RWPE2 (cell line): ENCODE measurements at regions not wholly inside any gene's neighbourhood (a gene's known extent, or its start where the extent isn't known, plus 50 kb on each side); places are given as distances from the start of the nearest gene placed in this dataset.
A peak's percentile ranks its signal among the peaks of the same experiment; 100 is the strongest.

ENCODE experiments used
- ATAC-seq: fragments of 200-7000 bp; cut with Tn5 transposase; 3 replicates; pipeline ENCODE4 v1.9.1; 2021; ENCODE audit warnings: low read depth
- DNase-seq: peaks from one replicate; pipeline ENCODE4 v3.0.0-alpha.2; 2020; ENCODE audit warnings: low spot score
- H3K27ac ChIP-seq: fragments of 450-650 bp; 2 replicates; pipeline ENCODE4 v1.5.1; 2017; ENCODE audit warnings: mild to moderate bottlenecking; ENCODE audit not compliant: poor library complexity, severe bottlenecking
- H3K27me3 ChIP-seq: fragments of 250-450 bp; sonication (Bioruptor Pico); 2 replicates; pipeline ENCODE4 v1.5.1; 2021; ENCODE audit warnings: mild to moderate bottlenecking, moderate library complexity; ENCODE audit not compliant: insufficient read depth, poor library complexity, severe bottlenecking
- H3K36me3 ChIP-seq: fragments of 250-450 bp; sonication (Bioruptor Pico); 2 replicates; pipeline ENCODE4 v1.5.1; 2020; ENCODE audit warnings: low read depth, mild to moderate bottlenecking, moderate library complexity
- H3K4me1 ChIP-seq: fragments of 250-450 bp; sonication (Bioruptor Pico); 2 replicates; pipeline ENCODE4 v1.5.1; 2021; ENCODE audit warnings: mild to moderate bottlenecking, moderate library complexity; ENCODE audit not compliant: insufficient read depth, poor library complexity, severe bottlenecking
- H3K4me3 ChIP-seq: fragments of 250-450 bp; sonication (Bioruptor Pico); 2 replicates; pipeline ENCODE4 v1.5.1; 2021; ENCODE audit warnings: mild to moderate bottlenecking, moderate library complexity; ENCODE audit not compliant: severe bottlenecking
- H3K9me3 ChIP-seq: fragments of 250-450 bp; sonication (Bioruptor Pico); 2 replicates; pipeline ENCODE4 v1.5.1; 2021; ENCODE audit warnings: mild to moderate bottlenecking, moderate library complexity; ENCODE audit not compliant: severe bottlenecking
- TF ChIP-seq, protein P1 (sequence below): fragments of 450-650 bp; IDR thresholded peaks from one replicate; pipeline ENCODE4 v1.5.1; 2017; ENCODE audit warnings: mild to moderate bottlenecking, moderate library complexity; ENCODE audit not compliant: poor library complexity, severe bottlenecking

DNA sequence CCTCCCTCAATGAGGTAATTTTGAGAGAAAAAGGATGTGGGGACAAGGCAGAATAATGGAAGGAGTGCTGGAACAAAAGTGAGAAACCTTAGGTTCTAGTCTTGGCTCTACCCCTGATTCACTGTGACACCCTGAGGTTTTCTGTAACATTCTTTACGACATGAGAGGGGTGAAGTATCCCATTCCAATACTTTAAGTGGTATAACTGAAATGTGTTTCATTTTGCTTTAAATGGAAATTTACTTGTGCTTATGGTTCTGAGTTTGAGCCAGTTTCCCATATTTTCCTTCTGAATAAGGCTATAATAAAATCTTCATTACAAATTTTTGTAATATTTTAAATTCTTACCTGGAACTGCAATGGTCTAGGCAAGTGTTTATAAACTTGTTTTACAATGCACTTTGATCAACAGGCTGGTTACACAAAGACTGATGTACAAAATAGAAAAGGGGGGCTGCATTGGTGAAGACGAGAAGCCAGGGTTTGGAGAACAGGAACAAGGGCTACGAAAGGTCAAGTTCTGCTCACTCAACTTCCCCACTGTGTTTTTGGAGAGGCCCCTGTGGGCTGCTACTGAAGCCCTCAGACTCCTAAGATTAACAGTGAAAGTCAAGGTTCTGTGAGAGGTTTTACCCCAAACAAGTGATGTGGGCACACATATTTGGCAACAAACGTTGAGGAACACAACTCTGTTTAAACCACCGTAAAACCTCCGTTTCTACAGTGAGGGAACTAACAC is 171.9 kb upstream of the ELL2 start:
- H3K27me3 ChIP-seq, result no peaks in the 10 kb centered on the region
- H3K4me3 ChIP-seq, result no peak overlapping the region
- ATAC-seq (no peak), DNase-seq (no peak)
- no peaks in the 10 kb centered on the region for H3K36me3 ChIP-seq
- H3K9me3 ChIP-seq, result no peaks in the 10 kb centered on the region
- H3K4me1 ChIP-seq, result peaks cover 12% of the 10 kb centered on the region
- H3K27ac ChIP-seq, result no peak overlapping the region
- TF ChIP-seq, protein P1, sequence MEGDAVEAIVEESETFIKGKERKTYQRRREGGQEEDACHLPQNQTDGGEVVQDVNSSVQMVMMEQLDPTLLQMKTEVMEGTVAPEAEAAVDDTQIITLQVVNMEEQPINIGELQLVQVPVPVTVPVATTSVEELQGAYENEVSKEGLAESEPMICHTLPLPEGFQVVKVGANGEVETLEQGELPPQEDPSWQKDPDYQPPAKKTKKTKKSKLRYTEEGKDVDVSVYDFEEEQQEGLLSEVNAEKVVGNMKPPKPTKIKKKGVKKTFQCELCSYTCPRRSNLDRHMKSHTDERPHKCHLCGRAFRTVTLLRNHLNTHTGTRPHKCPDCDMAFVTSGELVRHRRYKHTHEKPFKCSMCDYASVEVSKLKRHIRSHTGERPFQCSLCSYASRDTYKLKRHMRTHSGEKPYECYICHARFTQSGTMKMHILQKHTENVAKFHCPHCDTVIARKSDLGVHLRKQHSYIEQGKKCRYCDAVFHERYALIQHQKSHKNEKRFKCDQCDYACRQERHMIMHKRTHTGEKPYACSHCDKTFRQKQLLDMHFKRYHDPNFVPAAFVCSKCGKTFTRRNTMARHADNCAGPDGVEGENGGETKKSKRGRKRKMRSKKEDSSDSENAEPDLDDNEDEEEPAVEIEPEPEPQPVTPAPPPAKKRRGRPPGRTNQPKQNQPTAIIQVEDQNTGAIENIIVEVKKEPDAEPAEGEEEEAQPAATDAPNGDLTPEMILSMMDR, result no peak

DNA sequence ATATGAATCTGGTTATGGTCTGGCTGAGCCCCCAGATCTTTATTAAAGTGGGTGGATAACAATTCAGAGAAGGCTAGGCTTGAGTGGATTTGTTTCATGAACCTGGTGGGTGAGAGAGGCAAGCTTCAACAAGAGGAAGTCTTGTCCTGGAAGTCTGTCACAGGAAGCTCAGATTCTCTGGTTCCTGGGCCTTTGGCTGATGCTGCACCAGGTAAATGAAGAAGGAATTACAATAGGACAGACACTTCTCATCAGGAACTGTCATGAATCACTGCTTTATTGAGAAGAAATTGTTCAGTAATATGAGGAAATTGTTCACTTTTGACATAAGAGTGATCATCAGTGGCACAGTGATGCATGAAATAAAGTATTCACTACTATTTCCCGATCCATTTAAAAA is 167.6 kb upstream of the ELL2 start:
- TF ChIP-seq, protein P1, result no peak
- DNase-seq (no peak), ATAC-seq (peak; percentile 17; the same call in 1 of the 3 replicates)
- Histone ChIP-seq H3K4me3 (no peak overlapping the region), H3K27ac (peak overlapping the region; percentile 85), H3K4me1 (peaks cover 50% of the 10 kb centered on the region), H3K9me3 (no peaks in the 10 kb centered on the region), H3K36me3 (no peaks in the 10 kb centered on the region), H3K27me3 (no peaks in the 10 kb centered on the region)

DNA sequence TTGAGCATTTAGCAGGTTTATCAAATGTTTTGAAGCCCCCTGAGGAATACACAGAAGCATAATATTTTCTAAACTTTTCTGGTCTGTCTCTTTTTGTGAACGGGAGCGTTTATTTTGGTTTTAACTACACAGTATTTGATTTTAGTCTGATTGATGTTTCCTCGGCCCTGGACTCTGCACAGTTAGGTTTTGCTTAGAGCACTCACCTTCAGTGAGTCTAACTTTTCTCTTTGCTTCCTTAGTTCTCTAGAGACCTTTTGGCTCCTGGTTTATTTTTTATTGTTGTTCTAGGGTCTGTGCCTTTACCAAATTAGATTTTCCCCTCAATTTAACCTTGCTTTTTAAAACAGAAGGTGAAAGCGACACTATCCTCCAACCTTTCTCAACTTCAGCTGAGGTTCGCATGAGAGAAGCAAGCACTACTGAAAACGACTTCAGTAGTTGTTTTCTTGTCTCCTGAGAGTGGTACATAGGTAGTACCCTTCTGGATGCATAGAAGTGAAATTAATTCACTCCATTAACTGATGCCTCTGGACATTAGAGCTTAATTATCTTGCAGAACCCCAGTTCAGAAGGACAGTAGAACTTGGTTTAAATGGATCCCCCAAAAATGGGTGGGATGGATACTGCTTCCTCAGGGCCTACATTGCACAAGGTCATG is 166.7 kb upstream of the ELL2 start:
- Histone ChIP-seq H3K4me3 (no peak overlapping the region), H3K9me3 (no peaks in the 10 kb centered on the region), H3K27me3 (no peaks in the 10 kb centered on the region), H3K36me3 (no peaks in the 10 kb centered on the region), H3K4me1 (peaks cover 57% of the 10 kb centered on the region), H3K27ac (peak overlapping the region; percentile 85)
- ATAC-seq (no peak), DNase-seq (no peak)
- TF ChIP-seq, protein P1, result no peak

DNA sequence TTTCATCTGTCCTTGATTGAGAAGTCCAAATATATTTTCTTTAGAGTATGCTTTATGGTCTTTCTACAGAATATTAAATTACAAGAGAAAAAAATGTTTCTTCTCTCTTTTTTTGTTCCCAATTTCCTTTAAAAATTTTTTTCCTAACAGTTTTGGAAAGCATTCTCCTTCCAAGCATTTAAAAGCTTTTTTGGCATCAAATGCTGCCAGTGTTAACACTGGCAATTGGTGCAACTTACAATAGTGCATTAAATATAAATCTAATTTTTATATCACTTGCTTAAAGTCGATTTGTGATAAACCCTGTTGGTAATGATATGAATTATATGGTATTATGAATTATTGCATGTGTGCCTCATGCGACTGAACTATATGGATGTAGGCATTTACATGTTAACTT is 165.9 kb upstream of the ELL2 start:
- Histone ChIP-seq H3K4me3 (no peak overlapping the region), H3K4me1 (peaks cover 53% of the 10 kb centered on the region), H3K9me3 (no peaks in the 10 kb centered on the region), H3K36me3 (no peaks in the 10 kb centered on the region), H3K27ac (peak overlapping the region; percentile 85), H3K27me3 (no peaks in the 10 kb centered on the region)
- ATAC-seq, result no peak
- no peak for DNase-seq
- TF ChIP-seq, protein P1, result no peak
